Common myeloid progenitor, CD34-positive (primary cell): ENCODE measurements at regions not wholly inside any gene's neighbourhood (a gene's known extent, or its start where the extent isn't known, plus 50 kb on each side); places are given as distances from the start of the nearest gene placed in this dataset.

Experiments used
- CTCF ChIA-PET: fragments of 350-600 bp; sonication (Branson Sonifier 250); formaldehyde crosslinking; loops from one replicate; lab custom pipeline; 2021; ENCODE audit warnings: antibody characterized with exemption; lab: Charles Lee
- POLR2A ChIA-PET: fragments of 350-600 bp; sonication (Branson Sonifier 250); formaldehyde crosslinking; loops from one replicate; lab custom pipeline; 2021; ENCODE audit warnings: antibody characterized with exemption; lab: Charles Lee
- DNase-seq, 3 donors: peaks; one replicate each; pipeline versions ENCODE4 v3.0.0 to v3.0.0-alpha.2; 2013
- H3K27ac ChIP-seq, 2 experiments: 1 replicate in 1 of 2; 2 replicates in 1 of 2; pipeline ENCODE4 v1.7.0; 2013; ENCODE audit warnings: inconsistent platforms in 2 of 2, low read length in 2 of 2, mild to moderate bottlenecking in 2 of 2, low read depth in 1 of 2, moderate library complexity in 1 of 2; ENCODE audit not compliant: severe bottlenecking in 2 of 2, insufficient read depth in 1 of 2, poor library complexity in 1 of 2
- H3K27me3 ChIP-seq, 5 experiments: replicated peaks in 2 of 5; 1 replicate in 3 of 5; 2 replicates in 2 of 5; pipeline versions ENCODE4 v1.6.1 to v1.7.0; 2013; ENCODE audit warnings: low read length in 4 of 5, mild to moderate bottlenecking in 2 of 5, moderate library complexity in 2 of 5, inconsistent platforms in 1 of 5; ENCODE audit not compliant: insufficient read depth in 5 of 5, control insufficient read depth in 4 of 5
- H3K36me3 ChIP-seq, 4 experiments: 1 replicate in 2 of 4; 2 replicates in 2 of 4; pipeline versions ENCODE4 v1.6.1 to v1.7.0; 2013; ENCODE audit warnings: low read length in 3 of 4, control low read depth in 1 of 4, mild to moderate bottlenecking in 1 of 4; ENCODE audit not compliant: control insufficient read depth in 4 of 4, insufficient read depth in 4 of 4
- H3K4me1 ChIP-seq, 4 experiments: 1 replicate in 3 of 4; 2 replicates in 1 of 4; pipeline versions ENCODE4 v1.6.1 to v1.7.1; 2013; ENCODE audit warnings: low read length in 3 of 4, mild to moderate bottlenecking in 3 of 4, control low read depth in 1 of 4, inconsistent platforms in 1 of 4, moderate library complexity in 1 of 4; ENCODE audit not compliant: control insufficient read depth in 4 of 4, insufficient read depth in 4 of 4; ENCODE audit errors: control extremely low read depth in 1 of 4
- H3K4me3 ChIP-seq, 7 experiments: 1 replicate in 4 of 7; 2 replicates in 3 of 7; pipeline versions ENCODE4 v1.5.1 to v1.7.0; 2013; ENCODE audit warnings: mild to moderate bottlenecking in 7 of 7, low read length in 6 of 7, moderate library complexity in 6 of 7, inconsistent platforms in 2 of 7, low read depth in 2 of 7, control low read depth in 1 of 7; ENCODE audit not compliant: insufficient read depth in 4 of 7, control insufficient read depth in 1 of 7; ENCODE audit errors: extremely low read depth in 1 of 7
- H3K9me3 ChIP-seq, 5 experiments: 1 replicate in 4 of 5; 2 replicates in 1 of 5; pipeline versions ENCODE4 v1.6.1 to v1.7.1; 2013; ENCODE audit warnings: low read length in 4 of 5, mild to moderate bottlenecking in 2 of 5, inconsistent platforms in 1 of 5, low read depth in 1 of 5, moderate library complexity in 1 of 5; ENCODE audit not compliant: control insufficient read depth in 4 of 5, insufficient read depth in 2 of 5; ENCODE audit errors: control extremely low read depth in 1 of 5
- WGBS: methylation state at CpG from one replicate; pipeline ENCODE4 v1.1.5; 2013; ENCODE audit not compliant: insufficient coverage; 5-methylcytosine and 5-hydroxymethylcytosine counted together

- WGBS = no CpG with 5 or more reads among the region's 1 CpG
- Histone ChIP-seq H3K4me3 (no peak overlapping the region), H3K36me3 (no peaks in the 10 kb centered on the region), H3K27ac (no peak overlapping the region), H3K4me1 (no peaks in the 10 kb centered on the region), H3K27me3 (no peaks in the 10 kb centered on the region), H3K9me3 (peaks cover 0 to 2% (median 0%) of the 10 kb centered on the region in 5 experiments)
- ChIA-PET CTCF (no interaction called here), POLR2A (no interaction called here)
- no peak for DNase-seq
Observed at GRCh38 chr4:96108146-96108545, 268.3 kb downstream of the PDHA2 start.

- Histone ChIP-seq H3K27me3 (no peaks in the 10 kb centered on the region), H3K4me3 (no peak overlapping the region), H3K9me3 (peaks cover 0 to 2% (median 0%) of the 10 kb centered on the region in 5 experiments), H3K4me1 (no peaks in the 10 kb centered on the region), H3K27ac (no peak overlapping the region), H3K36me3 (no peaks in the 10 kb centered on the region)
- ChIA-PET CTCF (no interaction called here), POLR2A (no interaction called here)
- no peak for DNase-seq
Observed at GRCh38 chr4:96112631-96113030, 272.7 kb downstream of the PDHA2 start.

- no peak for DNase-seq
- ChIA-PET POLR2A (no interaction called here), CTCF (no interaction called here)
- no peak overlapping the region for H3K4me3 ChIP-seq
- no peaks in the 10 kb centered on the region for H3K27me3 ChIP-seq
- WGBS = no CpG with 5 or more reads among the region's 1 CpG
- no peaks in the 10 kb centered on the region for H3K4me1 ChIP-seq
- H3K36me3 ChIP-seq = no peaks in the 10 kb centered on the region
- no peaks in the 10 kb centered on the region for H3K9me3 ChIP-seq
- H3K27ac ChIP-seq = no peak overlapping the region
Observed at GRCh38 chr4:96120206-96120605, 280.3 kb downstream of the PDHA2 start.

- CTCF ChIA-PET = no interaction called here
- Histone ChIP-seq H3K27me3 (no peaks in the 10 kb centered on the region), H3K9me3 (no peaks in the 10 kb centered on the region), H3K36me3 (no peaks in the 10 kb centered on the region), H3K4me3 (no peak overlapping the region), H3K4me1 (no peaks in the 10 kb centered on the region), H3K27ac (no peak overlapping the region)
- no peak for DNase-seq
- WGBS = 98% methylated on average over 19 of the region's 24 CpGs
- POLR2A ChIA-PET = no interaction called here
Observed at GRCh38 chr4:96126227-96126626, 286.3 kb downstream of the PDHA2 start.

- CTCF ChIA-PET = interaction anchor here (0.7 kb wide), 1 partner anchor 25 kb away, joined by 3 read pairs; no protein-coding TSS in a partner anchor
- no peak overlapping the region for H3K4me3 ChIP-seq
- H3K4me1 ChIP-seq = no peaks in the 10 kb centered on the region
- no peaks in the 10 kb centered on the region for H3K9me3 ChIP-seq
- 100% methylated on average over 1 of the region's 1 CpG for WGBS
- no peaks in the 10 kb centered on the region for H3K36me3 ChIP-seq
- POLR2A ChIA-PET = interaction anchor here (0.7 kb wide), 1 partner anchor 595 kb away, joined by 3 read pairs; no protein-coding TSS in a partner anchor
- no peak for DNase-seq
- H3K27me3 ChIP-seq = no peaks in the 10 kb centered on the region
- H3K27ac ChIP-seq = no peak overlapping the region
Observed at GRCh38 chr4:96131186-96131585, 291.3 kb downstream of the PDHA2 start.

GRCh38 chr4:96134806-96135205 lies 294.9 kb downstream of the PDHA2 start:
- WGBS = no CpG with 5 or more reads among the region's 2 CpGs
- no peak for DNase-seq
- POLR2A ChIA-PET = no interaction called here
- H3K27me3 ChIP-seq = no peaks in the 10 kb centered on the region
- H3K9me3 ChIP-seq = no peaks in the 10 kb centered on the region
- no peak overlapping the region for H3K27ac ChIP-seq
- CTCF ChIA-PET = no interaction called here
- H3K36me3 ChIP-seq = no peaks in the 10 kb centered on the region
- H3K4me3 ChIP-seq = no peak overlapping the region
- no peaks in the 10 kb centered on the region for H3K4me1 ChIP-seq

- no peak overlapping the region for H3K27ac ChIP-seq
- no peaks in the 10 kb centered on the region for H3K9me3 ChIP-seq
- DNase-seq = no peak
- H3K4me3 ChIP-seq = no peak overlapping the region
- ChIA-PET POLR2A (no interaction called here), CTCF (no interaction called here)
- no peaks in the 10 kb centered on the region for H3K27me3 ChIP-seq
- H3K36me3 ChIP-seq = no peaks in the 10 kb centered on the region
- no peaks in the 10 kb centered on the region for H3K4me1 ChIP-seq
- WGBS = no CpG with 5 or more reads among the region's 2 CpGs
Observed at GRCh38 chr4:96136056-96136455, 296.2 kb downstream of the PDHA2 start.
